Tibial nerve (tissue), 3 donors: ENCODE measurements at regions not wholly inside any gene's neighbourhood (a gene's known extent, or its start where the extent isn't known, plus 50 kb on each side); places are given as distances from the start of the nearest gene placed in this dataset.

Experiments used
- POLR2A ChIP-seq, 2 donors: fragments of 450-650 bp; IDR thresholded peaks; one replicate each; pipeline ENCODE4 v1.6.1; 2017; ENCODE audit warnings: antibody characterized with exemption in 2 of 2, mild to moderate bottlenecking in 2 of 2, moderate library complexity in 2 of 2
- TF ChIP-seq, protein P1 (sequence below), 5 experiments: fragments of 200-600 bp in 3 of 5; fragments of 450-650 bp in 2 of 5; sonication (generic) in 3 of 5; IDR thresholded peaks; one replicate each; pipeline ENCODE4 v1.5.1; 2016 to 2019; ENCODE audit warnings: antibody characterized with exemption in 5 of 5, mild to moderate bottlenecking in 3 of 5, moderate library complexity in 2 of 5

DNA sequence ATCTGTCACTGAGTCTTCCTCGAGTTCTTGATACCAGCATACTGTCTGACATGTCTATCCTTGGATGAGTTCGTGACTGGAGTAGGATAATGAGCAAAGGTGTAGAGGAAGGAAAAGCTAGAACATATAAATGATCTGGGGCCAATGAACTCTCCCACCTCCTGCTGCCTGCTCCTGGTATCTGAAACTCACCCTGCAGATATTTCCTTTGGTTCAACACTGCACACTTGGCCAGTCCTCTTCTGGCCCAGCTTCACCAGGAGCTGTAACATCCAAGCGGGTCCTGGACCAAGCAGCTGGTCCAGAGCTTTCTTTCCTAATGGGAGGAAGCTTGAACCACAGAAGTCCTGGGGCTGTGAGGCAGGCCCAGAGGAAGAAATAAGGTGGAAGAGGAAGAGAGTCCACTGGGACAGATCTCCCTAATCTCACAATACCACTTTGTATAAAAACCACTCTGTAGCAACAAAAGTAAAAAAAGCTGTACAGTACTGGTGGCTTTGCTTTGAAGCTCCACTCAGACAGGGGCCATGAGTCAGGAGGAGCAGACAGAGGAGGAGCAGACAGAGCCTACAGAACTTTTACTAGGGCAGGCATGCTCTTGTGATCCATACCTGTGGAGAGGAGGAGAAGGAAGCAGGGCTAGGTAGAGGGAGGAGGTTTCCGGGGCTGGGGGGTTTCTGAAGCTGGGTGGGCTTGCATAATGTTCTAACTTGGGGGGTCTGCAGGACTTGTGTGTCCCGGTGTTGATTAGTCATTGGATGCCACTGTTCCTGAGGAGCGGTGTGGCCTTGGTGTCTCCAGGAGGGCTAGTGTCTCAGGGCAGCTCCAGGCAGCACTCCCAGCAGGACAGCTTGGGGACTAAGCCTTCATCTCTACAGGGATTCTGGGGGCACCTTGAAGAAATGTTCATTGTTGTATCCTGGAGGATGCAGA lies 166.9 kb downstream of the ABHD5 start:
- TF ChIP-seq, protein P1, sequence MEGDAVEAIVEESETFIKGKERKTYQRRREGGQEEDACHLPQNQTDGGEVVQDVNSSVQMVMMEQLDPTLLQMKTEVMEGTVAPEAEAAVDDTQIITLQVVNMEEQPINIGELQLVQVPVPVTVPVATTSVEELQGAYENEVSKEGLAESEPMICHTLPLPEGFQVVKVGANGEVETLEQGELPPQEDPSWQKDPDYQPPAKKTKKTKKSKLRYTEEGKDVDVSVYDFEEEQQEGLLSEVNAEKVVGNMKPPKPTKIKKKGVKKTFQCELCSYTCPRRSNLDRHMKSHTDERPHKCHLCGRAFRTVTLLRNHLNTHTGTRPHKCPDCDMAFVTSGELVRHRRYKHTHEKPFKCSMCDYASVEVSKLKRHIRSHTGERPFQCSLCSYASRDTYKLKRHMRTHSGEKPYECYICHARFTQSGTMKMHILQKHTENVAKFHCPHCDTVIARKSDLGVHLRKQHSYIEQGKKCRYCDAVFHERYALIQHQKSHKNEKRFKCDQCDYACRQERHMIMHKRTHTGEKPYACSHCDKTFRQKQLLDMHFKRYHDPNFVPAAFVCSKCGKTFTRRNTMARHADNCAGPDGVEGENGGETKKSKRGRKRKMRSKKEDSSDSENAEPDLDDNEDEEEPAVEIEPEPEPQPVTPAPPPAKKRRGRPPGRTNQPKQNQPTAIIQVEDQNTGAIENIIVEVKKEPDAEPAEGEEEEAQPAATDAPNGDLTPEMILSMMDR (IDR thresholded peaks at IDR 0.05) = no peak
- no peak for TF ChIP-seq POLR2A (IDR thresholded peaks at IDR 0.05)
